ENCODE measurements at regions not wholly inside any gene's neighbourhood (a gene's known extent, or its start where the extent isn't known, plus 50 kb on each side); places are given as distances from the start of the nearest gene placed in this dataset.
"Not testable (repeated sequence)": the region's sequence is repeated elsewhere in the genome, so short reads cannot be mapped to it uniquely, and the experiment has no call there.

- no peak for DNase-seq
Measured at GRCh38 chr7:148472406-148472805, 118.2 kb upstream of the C7orf33 start.

DNA sequence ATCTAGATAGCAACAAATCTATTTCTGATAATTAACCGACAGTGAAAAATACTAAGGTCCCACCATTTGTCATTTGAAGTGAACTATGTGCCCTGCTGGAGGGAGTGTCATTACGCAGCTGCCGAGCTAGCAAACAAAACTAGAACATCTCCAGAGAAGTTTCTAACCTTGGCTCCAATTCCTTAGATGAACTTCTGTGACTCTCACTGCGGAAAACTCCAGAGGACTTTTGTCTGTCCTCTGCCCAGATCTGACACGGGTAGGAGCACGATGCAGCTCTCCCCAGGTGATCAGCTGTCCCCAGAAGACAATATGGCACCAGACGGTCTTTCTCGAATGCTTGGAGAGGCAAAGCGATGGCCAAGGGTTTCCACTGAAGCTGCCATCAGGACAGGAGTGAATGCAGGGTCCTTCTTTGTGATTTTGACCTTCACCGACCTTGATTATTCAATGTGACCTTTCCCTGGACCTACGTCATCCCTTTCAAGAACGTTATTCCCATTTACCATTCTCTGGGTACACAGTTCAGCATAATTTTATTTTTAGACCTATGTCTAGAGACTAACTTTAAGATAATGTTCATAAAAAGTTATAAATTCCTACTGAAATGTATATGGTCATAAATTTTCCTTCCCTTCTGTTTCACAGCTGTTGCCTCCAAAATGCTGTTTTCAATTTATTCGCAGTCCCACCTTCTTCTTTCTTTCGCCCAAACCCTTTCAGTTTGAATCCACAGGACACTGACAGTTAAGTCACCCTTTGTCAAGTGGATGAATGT, 116.7 kb upstream of the C7orf33 start:
- DNase-seq, result no peak

DNA sequence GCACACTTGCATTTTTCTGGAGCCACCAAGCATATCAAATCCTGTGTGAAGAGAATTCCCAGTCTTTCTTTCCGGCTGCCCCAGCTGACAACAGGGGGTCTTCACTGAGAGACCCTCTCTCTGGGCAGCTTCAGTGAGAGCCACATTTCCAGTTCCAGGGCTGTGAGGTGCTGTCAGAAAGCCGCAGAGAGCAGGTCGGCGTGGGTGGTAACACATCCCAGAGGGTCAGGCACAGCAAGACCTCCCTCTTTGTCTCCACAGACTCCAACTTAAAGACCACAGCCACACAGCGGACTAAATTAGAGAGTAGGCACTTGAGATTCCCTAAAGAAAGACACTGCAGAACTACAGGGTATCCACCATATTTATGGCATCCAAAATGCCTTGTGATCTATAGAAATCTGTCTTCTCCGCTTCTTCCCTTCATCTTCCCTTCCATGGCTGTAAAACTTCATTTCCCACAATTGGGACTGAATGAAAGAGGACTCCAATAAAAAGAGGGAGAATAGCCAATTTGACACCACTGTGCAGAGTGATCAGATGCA, 116.0 kb upstream of the C7orf33 start:
- no peak for DNase-seq

GRCh38 chr7:148478551-148478950, 112.0 kb upstream of the C7orf33 start:
- no peak for DNase-seq

GRCh38 chr7:148480479-148481146, 110.0 kb upstream of the C7orf33 start:
- DNase-seq, result no peak

- no peak for DNase-seq
Measured at GRCh38 chr7:148481147-148481526, 109.4 kb upstream of the C7orf33 start.

DNA sequence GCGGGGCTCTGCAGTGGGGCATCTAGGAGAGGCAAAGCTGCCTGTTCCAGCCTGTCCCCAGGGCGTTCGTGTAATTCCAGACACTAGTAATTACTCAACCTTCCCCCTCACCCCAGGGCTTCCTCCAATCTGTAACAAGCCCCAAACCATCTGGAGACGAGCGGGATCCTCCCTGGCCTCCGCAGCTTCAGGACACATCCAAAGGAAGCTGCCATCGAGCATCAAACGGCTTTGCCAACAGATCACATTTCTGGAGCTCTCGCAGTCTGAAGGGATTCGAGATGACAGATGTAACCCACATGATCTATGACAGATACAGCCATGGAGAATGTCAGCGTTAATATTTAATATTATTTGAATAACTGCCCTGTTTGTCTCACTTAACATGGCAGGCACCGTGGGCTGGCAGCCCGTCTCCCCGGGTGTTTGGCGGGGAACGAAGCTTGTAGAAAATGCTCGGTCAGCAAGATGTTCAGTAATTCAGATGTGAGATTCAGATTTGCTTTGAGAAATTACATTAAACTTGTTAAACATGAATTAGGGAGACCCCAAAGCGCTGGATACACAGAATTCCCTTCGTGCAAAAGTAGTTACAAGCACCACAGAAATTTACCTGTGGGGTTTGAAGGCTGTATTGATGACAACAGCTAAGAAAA, 108.5 kb upstream of the C7orf33 start:
- DNase-seq, result no peak

DNA sequence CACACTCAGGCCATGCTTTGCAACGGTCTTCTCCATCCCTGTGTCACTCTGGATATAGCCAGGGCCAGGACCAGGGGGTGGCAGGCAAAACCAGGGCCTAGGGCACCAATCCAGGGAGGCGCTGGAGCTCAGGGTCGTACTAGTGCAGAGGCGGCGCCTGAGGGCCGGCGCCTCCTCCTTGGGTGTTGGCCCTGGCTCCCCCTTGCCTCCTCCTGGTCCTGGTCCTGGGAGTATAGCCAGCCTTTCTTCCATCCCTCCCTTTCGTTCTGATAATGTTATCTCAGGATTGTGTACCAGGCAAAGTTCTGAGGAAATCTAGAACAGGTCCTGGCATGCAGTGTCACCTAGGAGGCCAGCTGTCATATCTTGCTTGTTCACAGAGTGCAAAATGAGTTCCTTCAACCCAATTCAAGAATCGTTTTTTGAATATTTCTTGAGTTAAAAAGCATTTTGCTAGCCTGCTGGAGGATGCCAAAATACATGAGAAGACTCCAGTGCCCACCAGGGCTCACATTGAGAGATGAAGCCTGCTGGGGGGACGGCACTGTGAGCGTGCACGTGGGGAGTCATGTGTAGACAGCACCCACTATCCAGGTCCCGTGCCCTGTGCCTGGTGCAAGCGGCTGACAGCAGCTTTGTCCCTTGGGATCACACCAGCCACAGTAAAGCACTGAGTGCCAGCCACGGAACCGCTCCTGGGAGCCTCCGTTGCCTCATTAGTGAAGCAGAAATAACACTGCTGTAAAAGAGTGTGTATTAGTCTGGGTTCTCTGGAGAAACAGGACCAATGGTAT, 106.9 kb upstream of the C7orf33 start:
- DNase-seq, result no peak

GRCh38 chr7:148484486-148484885, 106.1 kb upstream of the C7orf33 start:
- no peak for DNase-seq

DNA sequence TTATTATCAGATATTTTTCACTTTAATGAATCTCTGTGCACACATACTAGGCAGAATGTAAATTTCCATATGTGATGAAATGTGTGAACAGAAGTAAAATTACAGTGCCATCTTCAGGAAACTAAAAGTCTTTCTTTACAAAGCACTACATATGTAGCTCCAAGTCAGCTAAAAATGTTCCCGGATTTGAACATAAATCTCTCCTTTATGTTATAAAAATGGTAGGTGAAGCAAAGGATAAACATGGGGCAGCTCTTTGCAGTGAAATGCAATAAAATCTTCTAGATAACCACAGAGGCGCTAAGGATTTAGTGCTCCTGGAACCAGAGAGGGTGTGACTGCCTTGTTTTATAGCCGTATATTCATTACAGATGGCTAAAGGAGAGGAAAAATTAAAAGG, 104.9 kb upstream of the C7orf33 start:
- DNase-seq, result no peak

GRCh38 chr7:148486937-148487336, 103.6 kb upstream of the C7orf33 start:
- no peak for DNase-seq

DNA sequence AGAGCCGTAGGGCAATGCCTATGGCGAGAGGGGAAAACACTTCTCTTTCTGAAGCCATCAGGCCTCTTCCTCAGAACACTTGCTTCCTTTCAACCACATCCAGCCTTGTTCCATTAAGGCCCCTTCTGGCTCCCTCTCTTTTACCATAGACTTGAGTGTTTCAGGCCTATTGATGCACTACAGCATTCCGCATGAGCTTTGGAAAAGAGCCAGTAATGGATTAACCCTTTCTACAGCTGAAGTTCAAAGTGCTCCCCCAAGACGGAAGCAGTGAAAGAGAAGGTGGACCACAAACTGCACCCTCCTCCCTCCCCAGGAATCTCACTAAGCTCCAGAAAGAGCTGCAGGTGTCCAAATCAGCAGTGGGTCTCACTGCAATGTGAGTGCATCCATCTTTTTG, 102.7 kb upstream of the C7orf33 start:
- no peak for DNase-seq

- DNase-seq, result no peak
Measured at GRCh38 chr7:148489678-148490077, 100.9 kb upstream of the C7orf33 start.

GRCh38 chr7:148492157-148492860, 98.3 kb upstream of the C7orf33 start:
- DNase-seq, result no peak

DNA sequence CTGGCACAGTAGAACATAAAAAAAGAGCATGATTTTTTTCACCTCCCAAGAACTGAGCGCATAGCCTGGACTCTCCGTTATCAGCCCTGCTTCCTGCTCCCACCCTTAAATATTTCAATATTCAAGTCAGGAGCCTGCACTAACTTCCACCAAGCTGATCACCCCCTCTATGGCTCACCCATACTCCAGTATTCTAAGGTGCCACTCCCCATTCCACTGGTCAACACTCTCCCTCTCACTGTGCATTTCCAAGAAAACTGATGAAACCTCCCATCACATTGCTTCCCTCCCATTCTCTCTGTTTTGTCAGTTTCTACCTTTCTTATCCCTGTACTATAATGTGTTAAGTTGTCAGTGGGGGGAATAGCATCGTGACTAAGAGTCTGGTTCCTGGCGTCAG, 95.0 kb upstream of the C7orf33 start:
- DNase-seq, result no peak

GRCh38 chr7:148500978-148501377, 89.6 kb upstream of the C7orf33 start:
- no peak for DNase-seq

GRCh38 chr7:148503900-148504487, 86.6 kb upstream of the C7orf33 start:
- peak; percentile 67 for DNase-seq

- DNase-seq, result no peak
Measured at GRCh38 chr7:148505645-148506375, 84.8 kb upstream of the C7orf33 start.

DNA sequence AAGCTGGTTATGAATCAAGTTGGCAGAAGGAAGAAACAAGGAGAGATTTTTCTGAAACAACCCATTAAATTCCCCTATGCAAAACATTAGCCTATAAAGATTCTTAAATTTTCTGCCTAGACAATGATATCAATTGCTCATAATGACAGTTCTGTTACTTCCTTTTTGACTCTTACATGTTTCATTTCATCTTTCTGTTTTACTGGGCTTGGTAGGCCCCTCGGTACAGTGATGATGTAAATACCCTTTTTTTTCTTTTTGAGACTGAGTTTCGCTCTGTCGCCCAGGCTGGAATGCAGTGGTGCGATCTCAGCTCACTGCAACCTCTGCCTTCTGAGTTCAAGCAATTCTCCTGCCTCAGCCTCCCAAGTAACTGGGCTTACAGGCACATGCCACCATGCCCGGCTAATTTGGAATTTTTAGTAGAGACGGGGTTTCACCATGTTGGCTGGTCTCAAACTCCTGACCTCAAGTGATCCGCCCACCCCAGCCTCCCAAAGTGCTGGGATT, 83.4 kb upstream of the C7orf33 start:
- DNase-seq, result not testable (repeated sequence)

DNA sequence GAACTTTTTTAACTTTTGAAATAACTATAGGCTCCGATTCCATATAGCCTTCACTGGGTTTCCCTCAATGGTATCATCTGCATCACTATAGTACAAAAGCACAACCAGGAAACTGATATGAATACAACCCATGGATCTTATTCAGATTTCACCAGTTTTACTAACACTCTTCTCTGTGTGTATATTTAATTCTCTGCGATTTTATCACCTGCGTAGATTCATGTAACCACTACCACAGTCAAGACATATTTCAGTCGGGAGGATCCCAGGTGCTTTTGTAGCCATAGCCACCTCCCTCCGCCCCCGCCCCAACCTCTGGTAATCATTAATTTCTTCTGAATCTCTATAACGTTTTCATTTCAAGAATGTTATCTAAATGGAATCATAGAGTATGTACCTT, 82.8 kb upstream of the C7orf33 start:
- DNase-seq, result no peak

GRCh38 chr7:148514236-148514635, 76.3 kb upstream of the C7orf33 start:
- no peak for DNase-seq
